ENCODE measurements at regions not wholly inside any gene's neighbourhood (a gene's known extent, or its start where the extent isn't known, plus 50 kb on each side); places are given as distances from the start of the nearest gene placed in this dataset.

GRCh38 chr9:108333530-108333983 is 522.2 kb downstream of the ACTL7B start:
- no peak overlapping the region for H2AFZ ChIP-seq (ENCODE audit: low read length)
- no peaks in the 10 kb centered on the region for H3K27me3 ChIP-seq (ENCODE audit: insufficient read depth, low read length)
- H3F3A ChIP-seq (ENCODE audit: insufficient read depth, low read length), result no peaks in the 10 kb centered on the region
- H3K9me2 ChIP-seq (ENCODE audit: low read depth, low read length), result no peaks in the 10 kb centered on the region
- H3K79me2 ChIP-seq (ENCODE audit: insufficient read depth, low read length), result no peaks in the 10 kb centered on the region
- no peak overlapping the region for H3K4me3 ChIP-seq (ENCODE audit: low read depth, low read length, poor library complexity, severe bottlenecking)
- no peaks in the 10 kb centered on the region for H3K9me3 ChIP-seq (ENCODE audit: low read length)
- no peak overlapping the region for H3K27ac ChIP-seq (ENCODE audit: low read depth, low read length, poor library complexity, severe bottlenecking)
- no peaks in the 10 kb centered on the region for H3K36me3 ChIP-seq (ENCODE audit: insufficient read depth, low read length)
- H4K20me1 ChIP-seq (ENCODE audit: insufficient read depth, low read length), result no peaks in the 10 kb centered on the region
- no peak overlapping the region for H3K4me2 ChIP-seq (ENCODE audit: low read length)
- TF ChIP-seq CTCF (IDR thresholded peaks at IDR 0.05; ENCODE audit: low read length) (no peak), EZH2 (IDR thresholded peaks at IDR 0.05; ENCODE audit: borderline replicate concordance, low read length) (no peak)
- no peak overlapping the region for H3K9ac ChIP-seq (ENCODE audit: low read length)
- H3K4me1 ChIP-seq (ENCODE audit: insufficient read depth, low read length, severe bottlenecking), result no peaks in the 10 kb centered on the region

DNA sequence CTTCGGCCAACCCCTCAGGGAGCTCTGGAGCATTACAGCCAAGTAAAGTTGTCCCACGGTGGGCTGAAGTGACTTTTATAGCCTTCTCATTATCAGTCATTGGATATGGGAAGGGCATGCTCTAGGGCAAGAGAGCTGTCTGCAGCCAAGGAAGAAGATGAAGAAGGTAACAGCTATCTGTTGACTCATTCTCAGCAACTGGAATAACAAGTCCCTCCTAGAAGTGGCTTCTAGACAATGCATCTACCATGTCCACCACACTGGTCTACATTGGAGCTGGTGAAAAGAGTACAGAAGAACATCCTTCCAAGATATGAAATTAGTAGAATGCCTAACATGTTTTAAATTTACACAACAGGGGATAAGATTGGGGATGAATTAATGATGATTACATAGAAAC is 524.2 kb downstream of the ACTL7B start:
- H3K27ac ChIP-seq (ENCODE audit: low read depth, low read length, poor library complexity, severe bottlenecking), result no peak overlapping the region
- no peaks in the 10 kb centered on the region for H3F3A ChIP-seq (ENCODE audit: insufficient read depth, low read length)
- H3K4me2 ChIP-seq (ENCODE audit: low read length), result no peak overlapping the region
- H3K9me2 ChIP-seq (ENCODE audit: low read depth, low read length), result no peaks in the 10 kb centered on the region
- H4K20me1 ChIP-seq (ENCODE audit: insufficient read depth, low read length), result no peaks in the 10 kb centered on the region
- H3K27me3 ChIP-seq (ENCODE audit: insufficient read depth, low read length), result no peaks in the 10 kb centered on the region
- no peak for TF ChIP-seq CTCF (IDR thresholded peaks at IDR 0.05; ENCODE audit: low read length)
- TF ChIP-seq EZH2 (IDR thresholded peaks at IDR 0.05; ENCODE audit: borderline replicate concordance, low read length), result no peak
- H3K9me3 ChIP-seq (ENCODE audit: low read length), result no peaks in the 10 kb centered on the region
- H3K4me1 ChIP-seq (ENCODE audit: insufficient read depth, low read length, severe bottlenecking), result no peaks in the 10 kb centered on the region
- no peaks in the 10 kb centered on the region for H3K79me2 ChIP-seq (ENCODE audit: insufficient read depth, low read length)
- no peak overlapping the region for H3K9ac ChIP-seq (ENCODE audit: low read length)
- H3K4me3 ChIP-seq (ENCODE audit: low read depth, low read length, poor library complexity, severe bottlenecking), result no peak overlapping the region
- H3K36me3 ChIP-seq (ENCODE audit: insufficient read depth, low read length), result no peaks in the 10 kb centered on the region
- H2AFZ ChIP-seq (ENCODE audit: low read length), result no peak overlapping the region

DNA sequence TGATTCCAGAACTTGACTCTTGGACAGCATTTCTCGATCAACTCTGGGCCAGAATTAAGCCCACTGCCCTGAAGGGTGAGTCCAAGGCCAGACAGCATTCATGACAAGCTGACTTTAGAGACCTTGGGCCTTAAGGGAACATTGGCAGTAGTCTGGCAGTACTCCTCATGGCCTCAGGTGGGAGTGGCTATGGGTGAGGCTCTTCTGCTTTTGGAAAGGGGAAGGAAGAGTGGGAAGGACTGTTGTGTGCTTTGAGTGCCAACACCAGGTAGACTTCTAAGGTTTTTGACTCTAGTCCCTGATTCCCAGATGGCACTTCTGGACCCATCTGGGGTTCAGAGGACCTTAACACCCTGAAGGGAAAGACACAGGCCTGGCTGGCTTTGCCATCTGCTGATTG is 530.4 kb downstream of the ACTL7B start:
- H3K4me1 ChIP-seq (ENCODE audit: insufficient read depth, low read length, severe bottlenecking), result no peaks in the 10 kb centered on the region
- H3K79me2 ChIP-seq (ENCODE audit: insufficient read depth, low read length), result no peaks in the 10 kb centered on the region
- H3K4me3 ChIP-seq (ENCODE audit: low read depth, low read length, poor library complexity, severe bottlenecking), result no peak overlapping the region
- H3K27ac ChIP-seq (ENCODE audit: low read depth, low read length, poor library complexity, severe bottlenecking), result no peak overlapping the region
- TF ChIP-seq CTCF (IDR thresholded peaks at IDR 0.05; ENCODE audit: low read length) (no peak), EZH2 (IDR thresholded peaks at IDR 0.05; ENCODE audit: borderline replicate concordance, low read length) (no peak)
- H3K9me3 ChIP-seq (ENCODE audit: low read length), result no peaks in the 10 kb centered on the region
- H4K20me1 ChIP-seq (ENCODE audit: insufficient read depth, low read length), result no peaks in the 10 kb centered on the region
- no peaks in the 10 kb centered on the region for H3F3A ChIP-seq (ENCODE audit: insufficient read depth, low read length)
- no peak overlapping the region for H3K4me2 ChIP-seq (ENCODE audit: low read length)
- H2AFZ ChIP-seq (ENCODE audit: low read length), result no peak overlapping the region
- no peaks in the 10 kb centered on the region for H3K9me2 ChIP-seq (ENCODE audit: low read depth, low read length)
- H3K27me3 ChIP-seq (ENCODE audit: insufficient read depth, low read length), result no peaks in the 10 kb centered on the region
- no peaks in the 10 kb centered on the region for H3K36me3 ChIP-seq (ENCODE audit: insufficient read depth, low read length)
- no peak overlapping the region for H3K9ac ChIP-seq (ENCODE audit: low read length)

All from OCI-LY1 (cell line).